HUES64 (cell line): ENCODE measurements at regions not wholly inside any gene's neighbourhood (a gene's known extent, or its start where the extent isn't known, plus 50 kb on each side); places are given as distances from the start of the nearest gene placed in this dataset.
"Not testable (repeated sequence)": the region's sequence is repeated elsewhere in the genome, so short reads cannot be mapped to it uniquely, and the experiment has no call there.

Experiments
- H3K27ac ChIP-seq: 2 replicates; pipeline ENCODE4 v1.7.0; 2013; ENCODE audit warnings: low read depth, low read length, inconsistent platforms
- H3K27me3 ChIP-seq: 2 replicates; pipeline ENCODE4 v1.6.1; 2013; ENCODE audit warnings: mild to moderate bottlenecking, low read length; ENCODE audit not compliant: insufficient read depth
- H3K36me3 ChIP-seq: 2 replicates; pipeline ENCODE4 v1.6.1; 2013; ENCODE audit warnings: mild to moderate bottlenecking, low read length; ENCODE audit not compliant: insufficient read depth
- H3K4me1 ChIP-seq: 2 replicates; pipeline ENCODE4 v1.6.1; 2013; ENCODE audit warnings: mild to moderate bottlenecking, low read length, moderate library complexity; ENCODE audit not compliant: insufficient read depth
- H3K4me3 ChIP-seq: 2 replicates; pipeline ENCODE4 v1.5.1; 2013; ENCODE audit warnings: mild to moderate bottlenecking, low read length, moderate library complexity
- H3K9ac ChIP-seq: 2 replicates; pipeline ENCODE4 v1.6.1; 2013; ENCODE audit warnings: mild to moderate bottlenecking, low read depth, low read length
- H3K9me3 ChIP-seq: 2 replicates; pipeline ENCODE4 v1.6.1; 2013; ENCODE audit warnings: low read depth, low read length; ENCODE audit not compliant: insufficient read depth
- WGBS: fragments of 150-250, 120-280 bp; methylation state at CpG from one replicate; pipeline ENCODE4 v1.1.7; 2013; ENCODE audit warnings: missing lambda C conversion rate; 5-methylcytosine and 5-hydroxymethylcytosine counted together

DNA sequence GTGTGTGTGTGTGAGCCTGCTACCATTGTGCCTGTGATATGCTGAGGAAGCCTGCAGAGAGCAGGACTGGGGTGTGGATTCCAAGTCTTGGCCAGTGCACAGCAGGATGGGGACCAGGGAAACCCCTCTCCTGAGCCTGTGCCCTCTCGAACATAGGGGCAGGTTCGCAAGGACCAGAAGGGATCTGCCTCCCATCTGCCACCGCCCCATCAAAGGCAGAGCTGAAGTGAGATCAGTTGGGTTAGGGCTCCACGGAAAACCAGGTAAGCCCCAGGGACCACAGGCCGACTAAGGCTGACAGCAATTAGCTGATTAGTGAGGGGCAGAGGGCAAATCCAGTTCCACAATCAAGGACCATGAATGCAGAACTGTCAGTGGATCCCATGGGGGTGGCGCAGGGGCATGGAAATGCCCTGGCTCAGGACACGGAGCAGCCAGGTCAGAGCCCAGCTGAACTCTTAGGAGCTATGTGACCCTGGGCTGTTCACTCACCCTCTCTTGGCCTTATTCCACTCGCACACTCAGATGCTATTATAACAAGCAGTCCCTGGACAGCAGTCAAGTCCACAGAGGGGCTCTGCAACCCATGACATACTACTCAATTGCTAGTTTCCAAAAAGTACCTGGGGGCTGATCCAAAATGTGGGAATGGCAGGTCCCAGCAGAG, 84.2 kb upstream of the ID2 start:
- WGBS, result 92% methylated on average over 8 of the region's 8 CpGs
- H3K9ac ChIP-seq, result no peak overlapping the region

DNA sequence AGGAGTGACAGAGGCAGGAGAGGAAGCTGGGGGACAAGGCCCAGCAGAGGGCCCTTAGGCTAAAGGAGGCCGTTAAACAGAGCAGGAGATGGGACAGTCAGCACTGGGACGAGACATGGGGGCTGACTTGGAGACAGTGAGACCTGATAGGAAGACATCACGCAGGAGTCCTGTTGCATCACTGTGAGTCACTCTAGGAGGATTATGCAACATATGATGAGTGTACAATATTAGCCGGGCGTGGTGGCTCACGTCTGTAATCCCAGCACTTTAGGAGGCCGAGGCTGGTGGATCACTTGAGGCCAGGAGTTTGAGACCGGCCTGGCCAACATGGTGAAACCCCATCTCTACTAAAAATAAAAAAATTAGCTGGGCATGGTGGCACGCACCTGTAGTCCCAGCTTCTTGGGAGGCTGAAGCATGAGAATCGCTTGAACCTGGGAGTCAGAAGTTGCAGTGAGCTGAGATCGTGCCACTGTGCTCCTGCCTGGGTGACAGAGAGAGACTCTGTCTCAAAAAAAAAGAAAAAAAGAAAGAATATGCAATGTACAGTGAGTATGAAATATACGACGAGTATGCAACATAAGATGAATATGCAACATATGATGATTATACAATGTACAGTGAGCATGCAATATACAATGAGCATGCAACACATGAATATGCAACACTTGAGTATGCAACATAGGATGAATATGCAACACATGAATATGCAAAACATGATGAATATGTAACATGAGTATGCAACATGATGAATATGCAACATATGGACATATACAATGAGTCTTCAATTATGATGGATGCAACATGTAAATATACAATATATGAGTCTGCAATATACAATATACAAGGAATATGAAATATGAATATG, 83.3 kb upstream of the ID2 start:
- Histone ChIP-seq H3K9me3 (no peaks in the 10 kb centered on the region), H3K9ac (no peak overlapping the region), H3K4me3 (no peak overlapping the region), H3K36me3 (no peaks in the 10 kb centered on the region), H3K27me3 (no peaks in the 10 kb centered on the region), H3K27ac (no peak overlapping the region), H3K4me1 (no peaks in the 10 kb centered on the region)
- 96% methylated on average over 13 of the region's 13 CpGs for WGBS

More for the DNA sequence above, 84.2 kb upstream of the ID2 start:
- H3K36me3 ChIP-seq, result no peaks in the 10 kb centered on the region
- H3K9me3 ChIP-seq, result no peaks in the 10 kb centered on the region
- H3K27ac ChIP-seq, result no peak overlapping the region
- no peak overlapping the region for H3K4me3 ChIP-seq
- no peaks in the 10 kb centered on the region for H3K27me3 ChIP-seq
- H3K4me1 ChIP-seq, result no peaks in the 10 kb centered on the region

DNA sequence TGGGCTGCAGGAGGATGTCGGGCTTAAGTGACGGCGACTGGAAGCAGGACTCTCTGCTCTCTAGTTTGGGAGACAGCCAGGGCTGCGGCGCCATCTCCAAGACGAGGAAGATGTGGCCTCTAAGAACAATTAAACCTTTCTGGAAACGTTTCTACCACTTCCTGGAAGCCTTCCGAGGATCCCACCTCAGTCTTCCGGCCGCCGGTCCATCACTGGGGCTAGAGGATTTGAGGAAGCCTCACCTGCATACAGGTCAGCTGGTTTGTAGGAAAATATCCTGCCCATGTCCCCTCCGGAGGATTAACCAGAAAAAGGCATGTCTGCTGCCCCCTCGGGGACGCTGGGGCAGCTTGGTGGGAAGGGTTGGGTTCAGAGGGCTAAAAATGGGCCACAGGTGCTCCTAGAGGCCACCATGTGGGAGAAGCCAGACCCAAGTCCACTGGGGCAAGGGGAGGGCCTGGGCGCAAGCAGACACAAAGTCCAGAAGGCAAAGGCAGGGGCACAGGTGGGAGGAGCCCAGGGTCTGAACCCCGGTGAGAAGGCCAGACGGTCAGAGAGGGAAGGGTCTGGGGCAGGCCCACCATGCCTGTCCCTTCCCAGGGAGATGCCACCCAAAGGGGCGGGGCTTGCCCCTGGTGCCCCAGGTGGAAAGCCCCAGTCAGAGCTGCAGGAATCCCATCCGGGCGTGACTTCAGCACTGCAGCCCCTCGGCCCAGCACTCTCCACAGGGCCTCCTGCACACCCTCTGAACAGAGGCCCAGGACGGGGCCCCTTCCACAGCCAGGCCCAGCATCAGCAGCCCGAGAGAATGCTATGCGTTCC, 82.2 kb upstream of the ID2 start:
- Histone ChIP-seq H3K9me3 (no peaks in the 10 kb centered on the region), H3K4me3 (no peak overlapping the region), H3K4me1 (no peaks in the 10 kb centered on the region), H3K27ac (no peak overlapping the region), H3K9ac (no peak overlapping the region), H3K27me3 (no peaks in the 10 kb centered on the region), H3K36me3 (no peaks in the 10 kb centered on the region)
- 89% methylated on average over 24 of the region's 24 CpGs for WGBS

DNA sequence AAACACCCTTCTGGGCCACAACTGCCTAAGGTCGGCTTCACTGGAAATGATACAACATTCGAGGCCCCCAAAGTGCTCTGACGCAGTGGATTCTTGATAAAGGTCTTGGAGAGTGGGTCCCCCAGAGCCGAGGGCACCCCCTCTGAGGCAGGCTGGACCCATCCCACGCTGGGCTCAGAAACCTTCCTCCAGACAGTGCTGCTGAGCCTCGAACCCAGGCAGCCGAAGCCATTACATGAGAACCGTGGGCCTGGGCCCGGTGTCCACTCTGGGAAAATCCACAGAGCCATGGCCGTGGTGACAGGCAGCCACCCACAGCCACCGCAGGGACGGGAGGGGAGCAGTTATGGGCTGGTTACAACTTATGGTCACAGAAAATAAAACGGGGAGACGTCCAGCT, 81.4 kb upstream of the ID2 start:
- H3K27ac ChIP-seq, result no peak overlapping the region
- no peaks in the 10 kb centered on the region for H3K9me3 ChIP-seq
- no peak overlapping the region for H3K4me3 ChIP-seq
- H3K27me3 ChIP-seq, result no peaks in the 10 kb centered on the region
- no peaks in the 10 kb centered on the region for H3K36me3 ChIP-seq
- no peak overlapping the region for H3K9ac ChIP-seq
- 95% methylated on average over 14 of the region's 14 CpGs for WGBS
- H3K4me1 ChIP-seq, result no peaks in the 10 kb centered on the region

DNA sequence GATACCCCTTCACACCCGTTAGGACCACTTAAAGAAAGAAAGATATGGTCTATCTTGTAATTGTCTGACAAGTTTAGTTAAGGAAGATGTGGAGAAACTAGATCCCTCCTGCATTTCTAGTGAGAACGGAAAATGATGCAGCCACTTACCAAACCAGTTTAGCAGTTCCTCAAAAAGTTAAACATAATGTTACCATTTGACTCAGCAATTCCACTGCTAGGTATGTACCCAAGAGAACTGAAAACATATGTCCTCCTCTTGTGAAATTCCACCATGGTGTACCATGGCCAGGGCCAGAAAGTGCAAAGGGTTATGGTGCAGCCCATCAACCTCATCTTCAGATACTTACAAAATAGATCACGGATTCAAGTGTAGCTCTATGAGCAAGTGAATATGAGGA, 79.0 kb upstream of the ID2 start:
- Histone ChIP-seq H3K27me3 (0 out of 2 replicates have a peak, but pooled peaks cover 6% of the 10 kb centered on the region), H3K9ac (no peak overlapping the region), H3K9me3 (no peaks in the 10 kb centered on the region), H3K4me3 (no peak overlapping the region), H3K4me1 (no peaks in the 10 kb centered on the region), H3K27ac (no peak overlapping the region), H3K36me3 (no peaks in the 10 kb centered on the region)
- 90% methylated on average over 2 of the region's 3 CpGs for WGBS

DNA sequence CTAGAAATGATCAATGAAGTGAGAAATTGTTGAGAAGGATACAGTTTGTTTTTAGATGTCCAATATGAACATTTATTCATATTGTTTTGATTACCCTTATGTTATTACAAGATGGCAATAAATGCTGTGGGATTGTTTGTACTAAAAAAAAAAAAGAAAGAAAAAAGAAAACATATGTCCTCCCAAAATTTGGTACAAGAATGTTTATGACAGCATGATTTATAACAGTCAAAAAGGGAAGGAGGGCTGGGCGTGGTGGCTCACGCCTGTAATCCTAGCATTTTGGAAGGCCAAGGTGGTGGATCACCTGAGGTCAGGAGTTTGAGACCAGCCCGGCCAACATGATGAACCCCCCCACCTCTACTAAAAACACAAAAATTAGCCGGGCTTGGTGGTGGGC, 78.5 kb upstream of the ID2 start:
- H3K27ac ChIP-seq, H3K4me1 ChIP-seq, H3K36me3 ChIP-seq, H3K4me3 ChIP-seq, H3K9me3 ChIP-seq, H3K27me3 ChIP-seq, H3K9ac ChIP-seq: not testable (repeated sequence)
- 99% methylated on average over 4 of the region's 4 CpGs for WGBS

DNA sequence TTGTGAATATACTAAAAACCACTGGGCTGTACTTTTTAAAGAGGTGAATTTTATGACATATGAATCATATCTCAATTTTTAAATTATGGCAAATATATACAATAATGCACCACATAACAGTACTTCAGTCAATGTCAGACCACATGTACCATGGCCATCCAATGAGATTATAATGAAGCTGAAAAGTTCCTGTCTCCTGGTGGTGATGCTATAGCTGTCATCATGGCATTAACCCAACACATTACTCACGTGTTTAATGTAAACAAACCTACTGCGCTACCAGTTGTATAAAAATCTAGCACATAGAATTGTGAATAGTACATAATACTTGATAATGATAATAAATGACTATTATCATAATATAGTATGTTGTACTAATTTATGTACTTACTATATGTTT, 77.6 kb upstream of the ID2 start:
- Histone ChIP-seq H3K36me3 (no peaks in the 10 kb centered on the region), H3K4me1 (peaks cover 2% of the 10 kb centered on the region; the same call in 1 of the 2 replicates)
- no CpG with 5 or more reads among the region's 2 CpGs for WGBS

DNA sequence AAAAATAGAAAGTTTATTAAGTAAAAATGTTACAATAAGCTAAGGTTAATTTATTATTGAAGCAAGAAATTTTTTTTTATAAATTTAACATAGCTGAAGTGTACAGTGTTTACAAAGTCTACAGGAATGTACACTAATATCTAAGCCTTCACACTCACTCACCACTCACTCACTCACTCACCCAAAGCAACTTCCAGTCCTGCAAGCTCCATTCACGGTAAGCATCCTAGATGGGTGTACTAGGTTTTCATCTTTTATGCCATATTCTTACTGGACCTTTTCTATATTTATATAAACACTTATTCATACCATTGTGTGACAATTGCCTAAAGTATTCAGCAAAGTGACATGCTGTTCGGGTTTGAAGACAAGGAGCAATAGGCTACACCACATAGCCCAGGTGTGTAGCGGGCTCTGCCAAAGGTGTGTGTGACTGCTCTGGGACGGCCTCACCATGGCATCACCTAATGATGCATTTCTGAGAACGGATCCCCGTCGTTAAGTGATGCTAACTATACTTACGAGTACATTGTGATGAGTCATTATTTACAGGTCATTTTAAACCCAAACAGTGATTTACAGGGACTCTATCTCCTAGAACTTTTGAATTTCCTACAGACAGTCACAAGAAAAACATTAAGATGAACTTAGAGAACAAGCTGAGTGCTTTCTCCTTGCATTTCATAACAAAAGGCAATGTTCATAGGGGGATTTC, 76.3 kb upstream of the ID2 start:
- no peaks in the 10 kb centered on the region for H3K36me3 ChIP-seq
- H3K4me1 ChIP-seq, result peaks cover 9% of the 10 kb centered on the region; the same call in 1 of the 2 replicates
- H3K27me3 ChIP-seq, result peaks cover 6% of the 10 kb centered on the region; the same call in 1 of the 2 replicates
- WGBS, result 77% methylated on average over 8 of the region's 8 CpGs
- no peak overlapping the region for H3K9ac ChIP-seq
- no peaks in the 10 kb centered on the region for H3K9me3 ChIP-seq
- H3K4me3 ChIP-seq, result no peak overlapping the region
- H3K27ac ChIP-seq, result no peak overlapping the region

More for the DNA sequence above, 77.6 kb upstream of the ID2 start:
- peaks cover 6% of the 10 kb centered on the region; the same call in 1 of the 2 replicates for H3K27me3 ChIP-seq
- H3K27ac ChIP-seq, result no peak overlapping the region
- no peak overlapping the region for H3K4me3 ChIP-seq
- no peak overlapping the region for H3K9ac ChIP-seq
- no peaks in the 10 kb centered on the region for H3K9me3 ChIP-seq

DNA sequence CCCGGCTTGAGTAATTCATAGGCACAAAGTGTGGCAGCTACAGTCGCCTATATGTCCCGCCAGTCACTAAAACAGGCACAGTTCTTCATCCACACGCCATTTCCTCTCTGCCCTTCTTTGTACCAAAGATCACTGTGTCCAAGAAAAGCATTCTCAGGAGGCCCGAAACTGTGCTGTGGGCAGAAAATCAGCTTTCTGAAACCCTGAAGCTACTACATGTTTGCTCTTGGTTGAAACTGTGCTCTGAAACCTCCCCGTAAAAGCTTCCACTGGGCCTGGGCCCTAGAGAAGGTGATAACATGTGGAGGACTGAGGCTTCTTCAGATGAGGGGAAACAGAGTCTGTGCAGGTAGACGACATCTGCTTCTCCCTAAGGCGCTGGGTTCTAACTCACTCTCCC, 75.6 kb upstream of the ID2 start:
- WGBS, result 91% methylated on average over 8 of the region's 8 CpGs
- no peak overlapping the region for H3K9ac ChIP-seq
- H3K9me3 ChIP-seq, result 0 out of 2 replicates have a peak, but pooled peaks cover 3% of the 10 kb centered on the region
- H3K4me1 ChIP-seq, result peaks cover 9% of the 10 kb centered on the region; the same call in 1 of the 2 replicates
- H3K27ac ChIP-seq, result no peak overlapping the region
- H3K27me3 ChIP-seq, result peaks cover 6% of the 10 kb centered on the region; the same call in 1 of the 2 replicates
- no peaks in the 10 kb centered on the region for H3K36me3 ChIP-seq
- H3K4me3 ChIP-seq, result no peak overlapping the region

DNA sequence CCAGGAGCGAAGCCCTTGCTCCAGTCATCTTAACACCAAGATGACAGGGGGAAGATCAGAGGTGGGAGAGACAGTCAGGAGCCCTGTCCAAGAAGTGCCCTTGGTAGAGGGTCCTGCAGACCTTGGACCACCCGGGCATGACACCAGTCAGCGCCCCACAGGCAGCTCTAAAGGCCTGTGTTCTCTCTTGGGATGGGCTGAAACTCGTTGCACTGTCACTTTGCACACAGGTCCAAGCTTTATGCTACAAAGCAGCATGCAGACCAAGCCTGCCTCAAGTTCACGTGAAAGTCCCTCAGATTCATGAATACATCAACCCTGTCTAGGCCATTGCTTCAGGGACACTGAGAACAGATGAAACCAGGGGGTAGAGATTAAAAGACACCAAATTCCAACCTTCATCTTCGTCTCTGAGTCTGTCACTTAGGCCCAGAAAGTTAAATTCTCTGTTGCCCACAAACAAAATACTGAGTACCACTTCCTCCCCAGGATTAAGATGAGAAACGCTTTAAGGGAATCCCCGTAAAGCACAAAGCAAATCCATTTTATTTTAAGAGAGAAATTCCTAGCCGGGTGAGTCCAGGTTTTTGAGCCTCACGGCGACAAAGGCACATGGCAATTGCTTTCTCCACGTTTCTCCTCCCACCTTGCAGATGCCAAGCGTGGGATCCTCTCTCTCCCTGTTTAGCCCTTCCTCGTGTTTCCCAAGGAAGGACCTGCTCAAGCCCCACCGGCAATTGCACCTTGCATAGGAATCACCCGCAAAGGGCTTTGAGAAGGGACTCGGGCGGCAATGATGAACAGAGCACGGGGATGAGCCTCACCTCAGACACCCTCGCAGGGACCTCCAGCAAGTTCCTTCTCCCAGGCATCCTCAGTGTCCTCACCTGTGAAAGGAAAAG, 75.0 kb upstream of the ID2 start:
- Histone ChIP-seq H3K36me3 (no peaks in the 10 kb centered on the region), H3K9ac (no peak overlapping the region), H3K9me3 (0 out of 2 replicates have a peak, but pooled peaks cover 3% of the 10 kb centered on the region), H3K4me3 (no peak overlapping the region), H3K27ac (no peak overlapping the region), H3K27me3 (peaks cover 6% of the 10 kb centered on the region; the same call in 1 of the 2 replicates), H3K4me1 (peaks cover 9% of the 10 kb centered on the region; the same call in 1 of the 2 replicates)
- 91% methylated on average over 20 of the region's 20 CpGs for WGBS
